ENCODE measurements at regions not wholly inside any gene's neighbourhood (a gene's known extent, or its start where the extent isn't known, plus 50 kb on each side); places are given as distances from the start of the nearest gene placed in this dataset.

GRCh38 chr11:105553025-105553424 lies 56.8 kb upstream of the GRIA4 start:
- no peak for TF ChIP-seq CTCF (IDR thresholded peaks at IDR 0.05; ENCODE audit: unreplicated experiment in 3 of 3)
- Mint-ChIP-seq H3K36me3 (ENCODE audit: low read depth) (no peaks in the 10 kb centered on the region), H3K9me3 (no peaks in the 10 kb centered on the region), H3K27ac (no peak overlapping the region), H3K4me3 (no peak overlapping the region), H3K4me1 (no peaks in the 10 kb centered on the region), H3K27me3 (ENCODE audit: low read depth) (peaks cover 5% of the 10 kb centered on the region)

GRCh38 chr11:105548359-105548758 lies 61.5 kb upstream of the GRIA4 start:
- TF ChIP-seq CTCF (IDR thresholded peaks at IDR 0.05; ENCODE audit: unreplicated experiment in 3 of 3), result no peak
- H3K27ac Mint-ChIP-seq, result no peak overlapping the region
- no peaks in the 10 kb centered on the region for H3K36me3 Mint-ChIP-seq (ENCODE audit: low read depth)
- H3K4me1 Mint-ChIP-seq, result no peaks in the 10 kb centered on the region
- H3K9me3 Mint-ChIP-seq, result no peaks in the 10 kb centered on the region
- H3K27me3 Mint-ChIP-seq (ENCODE audit: low read depth), result peaks cover 5% of the 10 kb centered on the region
- no peak overlapping the region for H3K4me3 Mint-ChIP-seq

GRCh38 chr11:105538588-105538987 lies 71.3 kb upstream of the GRIA4 start:
- Mint-ChIP-seq H3K4me1 (no peaks in the 10 kb centered on the region), H3K36me3 (ENCODE audit: low read depth) (no peaks in the 10 kb centered on the region), H3K27me3 (ENCODE audit: low read depth) (no peaks in the 10 kb centered on the region), H3K4me3 (no peak overlapping the region), H3K9me3 (no peaks in the 10 kb centered on the region), H3K27ac (no peak overlapping the region)
- TF ChIP-seq CTCF (IDR thresholded peaks at IDR 0.05; ENCODE audit: unreplicated experiment in 3 of 3), result no peak

- no peaks in the 10 kb centered on the region for H3K36me3 Mint-ChIP-seq (ENCODE audit: low read depth)
- H3K9me3 Mint-ChIP-seq, result no peaks in the 10 kb centered on the region
- no peak for TF ChIP-seq CTCF (IDR thresholded peaks at IDR 0.05; ENCODE audit: unreplicated experiment in 3 of 3)
- no peaks in the 10 kb centered on the region for H3K4me1 Mint-ChIP-seq
- H3K4me3 Mint-ChIP-seq, result no peak overlapping the region
- H3K27me3 Mint-ChIP-seq (ENCODE audit: low read depth), result no peaks in the 10 kb centered on the region
- H3K27ac Mint-ChIP-seq, result no peak overlapping the region
These were observed 72.3 kb upstream of the GRIA4 start for GRCh38 chr11:105537531-105537930.

GRCh38 chr11:105524286-105524685 lies 85.6 kb upstream of the GRIA4 start:
- H3K27ac Mint-ChIP-seq, result peak overlapping the region in 1 of 3 experiments; percentile 5
- no peaks in the 10 kb centered on the region for H3K4me1 Mint-ChIP-seq
- H3K36me3 Mint-ChIP-seq (ENCODE audit: low read depth), result no peaks in the 10 kb centered on the region
- no peaks in the 10 kb centered on the region for H3K27me3 Mint-ChIP-seq (ENCODE audit: low read depth)
- peaks cover 6% of the 10 kb centered on the region for H3K9me3 Mint-ChIP-seq
- H3K4me3 Mint-ChIP-seq, result no peak overlapping the region
- no peak for TF ChIP-seq CTCF (IDR thresholded peaks at IDR 0.05; ENCODE audit: unreplicated experiment in 3 of 3)

GRCh38 chr11:105520706-105521345 lies 89.0 kb upstream of the GRIA4 start:
- H3K4me1 Mint-ChIP-seq, result no peaks in the 10 kb centered on the region
- TF ChIP-seq CTCF (IDR thresholded peaks at IDR 0.05; ENCODE audit: unreplicated experiment in 3 of 3), result no peak
- no peaks in the 10 kb centered on the region for H3K27me3 Mint-ChIP-seq (ENCODE audit: low read depth)
- H3K9me3 Mint-ChIP-seq, result peaks cover 3% of the 10 kb centered on the region
- no peaks in the 10 kb centered on the region for H3K36me3 Mint-ChIP-seq (ENCODE audit: low read depth)
- no peak overlapping the region for H3K4me3 Mint-ChIP-seq
- no peak overlapping the region for H3K27ac Mint-ChIP-seq

Measured in nephron (organoid).